K562 (cell line): ENCODE measurements at regions not wholly inside any gene's neighbourhood (a gene's known extent, or its start where the extent isn't known, plus 50 kb on each side); places are given as distances from the start of the nearest gene placed in this dataset.
A peak's percentile ranks its signal among the peaks of the same experiment; 100 is the strongest.

ENCODE experiments used
- BCOR ChIP-seq: fragments of 450-650 bp; IDR thresholded peaks from 2 replicates; pipeline ENCODE4 v1.6.1; 2016
- JUN ChIP-seq, 2 experiments: sonication (generic) in 1 of 2; formaldehyde crosslinking in 1 of 2; IDR thresholded peaks; 2 replicates each; pipeline versions ENCODE4 v1.6.1 to v1.8.0; 2012 to 2022; ENCODE audit warnings: borderline replicate concordance in 2 of 2, mild to moderate bottlenecking in 2 of 2, improper control_type of control experiment in 1 of 2, low read depth in 1 of 2, low read length in 1 of 2, missing genetic modification reagents in 1 of 2
- MCM3 ChIP-seq: fragments of 450-650 bp; IDR thresholded peaks from 2 replicates; pipeline ENCODE4 v1.6.1; 2016
- MECOM ChIP-seq: fragments of 250-450 bp; sonication (Bioruptor Pico); IDR thresholded peaks from 2 replicates; pipeline ENCODE4 v1.8.0; 2022; ENCODE audit warnings: inconsistent platforms
- MYBL2 ChIP-seq, 2 experiments: fragments of 450-650 bp in 1 of 2; sonication (generic) in 1 of 2; formaldehyde crosslinking in 1 of 2; IDR thresholded peaks; 2 replicates each; pipeline versions ENCODE4 v1.6.1 to v1.8.1; 2017 to 2022; ENCODE audit warnings: borderline replicate concordance in 1 of 2, inconsistent platforms in 1 of 2, low read depth in 1 of 2, mild to moderate bottlenecking in 1 of 2, missing genetic modification reagents in 1 of 2, moderate library complexity in 1 of 2
- PHB2 ChIP-seq: fragments of 450-650 bp; IDR thresholded peaks from 2 replicates; pipeline ENCODE4 v1.6.1; 2017; ENCODE audit warnings: low read depth
- SETDB1 ChIP-seq: IDR thresholded peaks from one replicate; pipeline ENCODE4 v1.6.1; 2012; ENCODE audit warnings: low read length, control low read depth, inconsistent platforms
- ZNF282 ChIP-seq: sonication (generic); formaldehyde crosslinking; IDR thresholded peaks from 2 replicates; pipeline ENCODE4 v1.8.1; 2023; ENCODE audit warnings: missing genetic modification reagents
- ZNF583 ChIP-seq: fragments of 250-450 bp; sonication (Bioruptor Pico); IDR thresholded peaks from 2 replicates; pipeline ENCODE4 v1.4.0; 2020
- ZNF75A ChIP-seq: fragments of 450-650 bp; formaldehyde crosslinking; IDR thresholded peaks from 2 replicates; pipeline ENCODE4 v1.4.0; 2020; ENCODE audit warnings: mild to moderate bottlenecking
- TF ChIP-seq, protein P1 (sequence below): fragments of 200-600 bp; sonication (generic); IDR thresholded peaks from one replicate; pipeline ENCODE4 v1.6.1; 2012; ENCODE audit warnings: mild to moderate bottlenecking, low read depth, low read length, inconsistent platforms
- TF ChIP-seq, protein P2 (sequence below): fragments of 250-450 bp; sonication (Bioruptor Pico); IDR thresholded peaks from 2 replicates; pipeline ENCODE4 v1.4.0; 2020; ENCODE audit warnings: mild to moderate bottlenecking, moderate library complexity

DNA sequence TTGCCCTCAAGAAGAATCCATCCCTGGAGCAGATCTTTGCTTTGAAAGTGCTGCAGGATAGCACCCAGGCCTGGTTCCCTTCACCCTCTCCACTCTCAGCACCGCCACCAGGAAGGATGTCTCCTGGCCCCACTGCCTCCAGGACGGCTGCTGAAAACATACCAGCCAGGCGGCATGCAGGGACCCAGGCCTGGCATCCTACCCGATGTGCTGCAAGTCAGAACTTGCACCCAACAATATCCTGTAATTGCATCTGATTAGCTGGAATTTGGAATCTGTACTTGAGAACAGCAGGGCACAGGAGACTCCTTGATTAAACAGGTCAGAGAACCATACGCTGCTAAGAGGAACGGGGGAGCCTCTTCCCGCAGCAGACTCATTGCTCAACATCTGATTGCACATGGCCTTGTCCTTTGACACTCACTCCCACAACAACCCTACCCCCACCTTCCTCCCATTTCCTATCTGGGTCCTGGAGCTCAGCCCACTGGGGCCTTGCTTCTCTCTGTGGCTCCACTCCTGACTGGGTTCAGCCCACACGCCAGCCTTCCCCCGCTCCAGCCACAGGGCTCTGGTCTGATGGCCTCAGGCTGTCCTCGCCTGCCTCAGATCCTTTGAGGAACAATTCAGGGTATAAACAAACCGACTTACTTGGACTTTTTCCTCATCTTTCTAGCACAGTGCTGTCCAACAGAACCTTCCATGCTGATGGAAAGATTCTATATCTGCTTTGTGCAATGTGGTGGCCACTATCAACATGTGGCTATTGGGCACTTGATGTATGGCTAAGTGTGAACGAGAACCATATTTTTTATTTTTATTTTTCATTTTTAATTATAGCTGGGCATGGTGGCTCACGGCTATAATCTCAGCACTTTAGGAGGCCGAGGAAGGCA, 78.0 kb downstream of the FGD2 start (continued):
- TF ChIP-seq, protein P1, sequence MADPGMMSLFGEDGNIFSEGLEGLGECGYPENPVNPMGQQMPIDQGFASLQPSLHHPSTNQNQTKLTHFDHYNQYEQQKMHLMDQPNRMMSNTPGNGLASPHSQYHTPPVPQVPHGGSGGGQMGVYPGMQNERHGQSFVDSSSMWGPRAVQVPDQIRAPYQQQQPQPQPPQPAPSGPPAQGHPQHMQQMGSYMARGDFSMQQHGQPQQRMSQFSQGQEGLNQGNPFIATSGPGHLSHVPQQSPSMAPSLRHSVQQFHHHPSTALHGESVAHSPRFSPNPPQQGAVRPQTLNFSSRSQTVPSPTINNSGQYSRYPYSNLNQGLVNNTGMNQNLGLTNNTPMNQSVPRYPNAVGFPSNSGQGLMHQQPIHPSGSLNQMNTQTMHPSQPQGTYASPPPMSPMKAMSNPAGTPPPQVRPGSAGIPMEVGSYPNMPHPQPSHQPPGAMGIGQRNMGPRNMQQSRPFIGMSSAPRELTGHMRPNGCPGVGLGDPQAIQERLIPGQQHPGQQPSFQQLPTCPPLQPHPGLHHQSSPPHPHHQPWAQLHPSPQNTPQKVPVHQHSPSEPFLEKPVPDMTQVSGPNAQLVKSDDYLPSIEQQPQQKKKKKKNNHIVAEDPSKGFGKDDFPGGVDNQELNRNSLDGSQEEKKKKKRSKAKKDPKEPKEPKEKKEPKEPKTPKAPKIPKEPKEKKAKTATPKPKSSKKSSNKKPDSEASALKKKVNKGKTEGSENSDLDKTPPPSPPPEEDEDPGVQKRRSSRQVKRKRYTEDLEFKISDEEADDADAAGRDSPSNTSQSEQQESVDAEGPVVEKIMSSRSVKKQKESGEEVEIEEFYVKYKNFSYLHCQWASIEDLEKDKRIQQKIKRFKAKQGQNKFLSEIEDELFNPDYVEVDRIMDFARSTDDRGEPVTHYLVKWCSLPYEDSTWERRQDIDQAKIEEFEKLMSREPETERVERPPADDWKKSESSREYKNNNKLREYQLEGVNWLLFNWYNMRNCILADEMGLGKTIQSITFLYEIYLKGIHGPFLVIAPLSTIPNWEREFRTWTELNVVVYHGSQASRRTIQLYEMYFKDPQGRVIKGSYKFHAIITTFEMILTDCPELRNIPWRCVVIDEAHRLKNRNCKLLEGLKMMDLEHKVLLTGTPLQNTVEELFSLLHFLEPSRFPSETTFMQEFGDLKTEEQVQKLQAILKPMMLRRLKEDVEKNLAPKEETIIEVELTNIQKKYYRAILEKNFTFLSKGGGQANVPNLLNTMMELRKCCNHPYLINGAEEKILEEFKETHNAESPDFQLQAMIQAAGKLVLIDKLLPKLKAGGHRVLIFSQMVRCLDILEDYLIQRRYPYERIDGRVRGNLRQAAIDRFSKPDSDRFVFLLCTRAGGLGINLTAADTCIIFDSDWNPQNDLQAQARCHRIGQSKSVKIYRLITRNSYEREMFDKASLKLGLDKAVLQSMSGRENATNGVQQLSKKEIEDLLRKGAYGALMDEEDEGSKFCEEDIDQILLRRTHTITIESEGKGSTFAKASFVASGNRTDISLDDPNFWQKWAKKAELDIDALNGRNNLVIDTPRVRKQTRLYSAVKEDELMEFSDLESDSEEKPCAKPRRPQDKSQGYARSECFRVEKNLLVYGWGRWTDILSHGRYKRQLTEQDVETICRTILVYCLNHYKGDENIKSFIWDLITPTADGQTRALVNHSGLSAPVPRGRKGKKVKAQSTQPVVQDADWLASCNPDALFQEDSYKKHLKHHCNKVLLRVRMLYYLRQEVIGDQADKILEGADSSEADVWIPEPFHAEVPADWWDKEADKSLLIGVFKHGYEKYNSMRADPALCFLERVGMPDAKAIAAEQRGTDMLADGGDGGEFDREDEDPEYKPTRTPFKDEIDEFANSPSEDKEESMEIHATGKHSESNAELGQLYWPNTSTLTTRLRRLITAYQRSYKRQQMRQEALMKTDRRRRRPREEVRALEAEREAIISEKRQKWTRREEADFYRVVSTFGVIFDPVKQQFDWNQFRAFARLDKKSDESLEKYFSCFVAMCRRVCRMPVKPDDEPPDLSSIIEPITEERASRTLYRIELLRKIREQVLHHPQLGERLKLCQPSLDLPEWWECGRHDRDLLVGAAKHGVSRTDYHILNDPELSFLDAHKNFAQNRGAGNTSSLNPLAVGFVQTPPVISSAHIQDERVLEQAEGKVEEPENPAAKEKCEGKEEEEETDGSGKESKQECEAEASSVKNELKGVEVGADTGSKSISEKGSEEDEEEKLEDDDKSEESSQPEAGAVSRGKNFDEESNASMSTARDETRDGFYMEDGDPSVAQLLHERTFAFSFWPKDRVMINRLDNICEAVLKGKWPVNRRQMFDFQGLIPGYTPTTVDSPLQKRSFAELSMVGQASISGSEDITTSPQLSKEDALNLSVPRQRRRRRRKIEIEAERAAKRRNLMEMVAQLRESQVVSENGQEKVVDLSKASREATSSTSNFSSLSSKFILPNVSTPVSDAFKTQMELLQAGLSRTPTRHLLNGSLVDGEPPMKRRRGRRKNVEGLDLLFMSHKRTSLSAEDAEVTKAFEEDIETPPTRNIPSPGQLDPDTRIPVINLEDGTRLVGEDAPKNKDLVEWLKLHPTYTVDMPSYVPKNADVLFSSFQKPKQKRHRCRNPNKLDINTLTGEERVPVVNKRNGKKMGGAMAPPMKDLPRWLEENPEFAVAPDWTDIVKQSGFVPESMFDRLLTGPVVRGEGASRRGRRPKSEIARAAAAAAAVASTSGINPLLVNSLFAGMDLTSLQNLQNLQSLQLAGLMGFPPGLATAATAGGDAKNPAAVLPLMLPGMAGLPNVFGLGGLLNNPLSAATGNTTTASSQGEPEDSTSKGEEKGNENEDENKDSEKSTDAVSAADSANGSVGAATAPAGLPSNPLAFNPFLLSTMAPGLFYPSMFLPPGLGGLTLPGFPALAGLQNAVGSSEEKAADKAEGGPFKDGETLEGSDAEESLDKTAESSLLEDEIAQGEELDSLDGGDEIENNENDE: no peak
- no peak for TF ChIP-seq MCM3
- no peak for TF ChIP-seq PHB2
- TF ChIP-seq MYBL2 (IDR thresholded peaks at IDR 0.05; ENCODE audit: low read depth): no peak
- TF ChIP-seq MYBL2 (CRISPR knock-in tag; IDR thresholded peaks at IDR 0.05; ENCODE audit: borderline replicate concordance): no peak
- TF ChIP-seq, protein P2, sequence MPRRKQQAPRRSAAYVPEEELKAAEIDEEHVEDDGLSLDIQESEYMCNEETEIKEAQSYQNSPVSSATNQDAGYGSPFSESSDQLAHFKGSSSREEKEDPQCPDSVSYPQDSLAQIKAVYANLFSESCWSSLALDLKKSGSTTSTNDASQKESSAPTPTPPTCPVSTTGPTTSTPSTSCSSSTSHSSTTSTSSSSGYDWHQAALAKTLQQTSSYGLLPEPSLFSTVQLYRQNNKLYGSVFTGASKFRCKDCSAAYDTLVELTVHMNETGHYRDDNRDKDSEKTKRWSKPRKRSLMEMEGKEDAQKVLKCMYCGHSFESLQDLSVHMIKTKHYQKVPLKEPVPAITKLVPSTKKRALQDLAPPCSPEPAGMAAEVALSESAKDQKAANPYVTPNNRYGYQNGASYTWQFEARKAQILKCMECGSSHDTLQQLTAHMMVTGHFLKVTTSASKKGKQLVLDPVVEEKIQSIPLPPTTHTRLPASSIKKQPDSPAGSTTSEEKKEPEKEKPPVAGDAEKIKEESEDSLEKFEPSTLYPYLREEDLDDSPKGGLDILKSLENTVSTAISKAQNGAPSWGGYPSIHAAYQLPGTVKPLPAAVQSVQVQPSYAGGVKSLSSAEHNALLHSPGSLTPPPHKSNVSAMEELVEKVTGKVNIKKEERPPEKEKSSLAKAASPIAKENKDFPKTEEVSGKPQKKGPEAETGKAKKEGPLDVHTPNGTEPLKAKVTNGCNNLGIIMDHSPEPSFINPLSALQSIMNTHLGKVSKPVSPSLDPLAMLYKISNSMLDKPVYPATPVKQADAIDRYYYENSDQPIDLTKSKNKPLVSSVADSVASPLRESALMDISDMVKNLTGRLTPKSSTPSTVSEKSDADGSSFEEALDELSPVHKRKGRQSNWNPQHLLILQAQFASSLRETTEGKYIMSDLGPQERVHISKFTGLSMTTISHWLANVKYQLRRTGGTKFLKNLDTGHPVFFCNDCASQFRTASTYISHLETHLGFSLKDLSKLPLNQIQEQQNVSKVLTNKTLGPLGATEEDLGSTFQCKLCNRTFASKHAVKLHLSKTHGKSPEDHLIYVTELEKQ (CRISPR knock-in tag): peak; percentile 41; the same call in 1 of the 2 replicates
- peak; percentile 79 for TF ChIP-seq BCOR
- TF ChIP-seq ZNF75A (CRISPR knock-in tag): peak; percentile 72; the same call in 1 of the 2 replicates
- peak; percentile 76; the same call in 1 of the 2 replicates for TF ChIP-seq JUN (IDR thresholded peaks at IDR 0.05; ENCODE audit: borderline replicate concordance, low read depth, low read length)
- TF ChIP-seq JUN (CRISPR knock-in tag; IDR thresholded peaks at IDR 0.05; ENCODE audit: borderline replicate concordance): no peak
- peak; percentile 75; the same call in 1 of the 2 replicates for TF ChIP-seq ZNF583
- 0 out of 2 replicates have a peak, but pooled peaks have one; percentile 64 for TF ChIP-seq MECOM (CRISPR knock-in tag)
- TF ChIP-seq ZNF282 (CRISPR knock-in tag): no peak
- peak; percentile 32 for TF ChIP-seq SETDB1
